GM19025 (cell line): ENCODE measurements at regions not wholly inside any gene's neighbourhood (a gene's known extent, or its start where the extent isn't known, plus 50 kb on each side); places are given as distances from the start of the nearest gene placed in this dataset.
"Not testable (repeated sequence)": the region's sequence is repeated elsewhere in the genome, so short reads cannot be mapped to it uniquely, and the experiment has no call there.

Experiments
- ATAC-seq: cut with Tn5 transposase; IDR thresholded peaks from one replicate; pipeline ENCODE4 v1.9.1; 2021; ENCODE audit warnings: mild to moderate bottlenecking, low read depth, moderate library complexity; ENCODE audit not compliant: unreplicated experiment

GRCh38 chr3:137198374-137198773 lies 240.6 kb downstream of the IL20RB start:
- ATAC-seq: not testable (repeated sequence)

GRCh38 chr3:137199678-137200077 lies 241.9 kb downstream of the IL20RB start:
- no peak for ATAC-seq

DNA sequence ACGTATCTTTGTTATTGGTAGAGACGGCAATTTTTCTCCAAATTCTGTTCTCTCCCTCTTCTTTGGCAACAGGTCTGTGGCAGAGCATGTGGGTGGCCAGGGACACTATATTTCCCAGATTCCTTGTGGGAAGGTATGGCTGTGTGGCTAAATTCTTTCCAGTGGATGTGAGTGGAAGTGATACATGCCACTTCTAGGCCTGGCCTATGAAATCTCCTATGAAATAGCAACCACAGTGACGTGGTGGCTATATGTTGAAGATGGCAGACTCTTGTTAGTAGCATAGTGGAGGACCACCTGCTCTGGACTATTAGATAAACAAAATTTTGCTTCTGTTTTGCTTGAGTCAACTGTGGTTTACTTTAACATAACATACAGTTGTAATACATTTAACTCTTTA lies 243.3 kb downstream of the IL20RB start:
- no peak for ATAC-seq

DNA sequence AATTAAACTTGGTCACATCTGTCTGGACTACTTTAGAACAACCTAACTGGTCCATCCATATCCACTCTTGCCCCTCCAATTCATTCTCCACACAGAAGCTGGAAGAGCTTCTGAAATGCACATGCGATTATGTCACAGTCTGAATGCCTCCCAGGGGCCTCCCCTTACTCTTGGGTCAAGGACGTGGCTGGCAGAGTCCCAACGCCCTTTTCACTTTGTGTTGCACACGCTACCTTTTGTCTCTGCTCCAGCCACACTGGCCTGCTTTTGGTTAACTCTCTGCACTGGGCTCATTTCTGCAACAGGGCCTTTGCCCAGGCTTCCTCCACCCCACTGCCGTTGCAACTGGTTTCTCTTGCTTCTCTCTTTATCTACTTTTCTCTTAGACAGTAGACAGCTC lies 245.2 kb downstream of the IL20RB start:
- ATAC-seq: no peak

GRCh38 chr3:137204409-137204808 lies 246.6 kb downstream of the IL20RB start:
- no peak for ATAC-seq

DNA sequence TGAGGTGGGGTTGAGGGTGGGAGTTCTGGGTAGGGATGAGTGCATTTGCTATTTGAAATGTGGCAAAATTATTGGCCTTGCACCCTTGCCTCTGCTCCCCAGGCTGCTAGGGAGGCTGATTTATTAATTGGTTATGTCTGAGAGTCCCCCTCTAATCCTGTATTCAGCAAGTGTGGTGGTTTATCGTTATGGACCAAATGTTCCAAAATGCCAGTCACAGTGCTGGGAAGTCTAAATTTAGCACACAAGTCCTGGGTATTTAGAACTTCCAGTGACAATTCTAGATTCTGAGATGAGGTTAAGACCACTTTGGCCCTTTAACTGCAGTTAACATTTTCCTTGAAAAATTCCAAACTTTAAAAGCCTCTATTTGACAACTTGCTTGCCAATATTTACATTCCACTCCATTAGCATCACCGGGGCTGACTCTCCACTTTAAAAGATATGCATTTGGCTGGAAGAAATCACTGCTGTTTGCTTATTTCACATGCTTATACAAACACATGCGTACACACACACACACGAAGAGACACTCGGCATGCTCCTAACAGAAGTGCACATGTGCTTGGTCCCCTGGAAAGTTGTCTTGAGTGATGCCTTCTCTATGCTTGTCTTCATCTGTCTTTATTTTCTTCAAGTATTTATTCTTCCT lies 247.7 kb downstream of the IL20RB start:
- no peak for ATAC-seq

DNA sequence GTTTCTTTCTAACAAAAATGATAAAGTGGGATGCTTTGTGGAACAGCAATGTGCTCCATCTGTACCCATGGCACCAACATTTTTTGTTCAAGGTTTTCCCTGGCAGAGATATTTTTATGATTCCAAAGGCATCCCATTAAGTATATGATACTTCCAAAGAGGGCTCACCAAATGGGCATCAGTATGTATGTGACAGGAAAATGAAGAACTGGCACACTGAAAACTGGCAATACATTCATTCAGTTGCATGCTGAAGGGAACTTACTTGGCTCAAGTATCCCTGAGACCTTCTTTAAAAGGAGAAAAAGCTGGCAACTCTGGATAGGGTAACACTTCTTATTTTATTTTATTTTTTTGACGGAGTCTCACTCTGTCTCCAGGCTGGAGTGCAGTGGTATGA lies 249.8 kb downstream of the IL20RB start:
- ATAC-seq: no peak

GRCh38 chr3:137217733-137218132 lies 259.9 kb downstream of the IL20RB start:
- no peak for ATAC-seq

- ATAC-seq: no peak
These were observed 262.1 kb downstream of the IL20RB start for GRCh38 chr3:137219801-137220445.

- ATAC-seq: no peak
These were observed 265.0 kb downstream of the IL20RB start for GRCh38 chr3:137222736-137223225.

- ATAC-seq: no peak
These were observed 266.7 kb downstream of the IL20RB start for GRCh38 chr3:137224464-137224863.

DNA sequence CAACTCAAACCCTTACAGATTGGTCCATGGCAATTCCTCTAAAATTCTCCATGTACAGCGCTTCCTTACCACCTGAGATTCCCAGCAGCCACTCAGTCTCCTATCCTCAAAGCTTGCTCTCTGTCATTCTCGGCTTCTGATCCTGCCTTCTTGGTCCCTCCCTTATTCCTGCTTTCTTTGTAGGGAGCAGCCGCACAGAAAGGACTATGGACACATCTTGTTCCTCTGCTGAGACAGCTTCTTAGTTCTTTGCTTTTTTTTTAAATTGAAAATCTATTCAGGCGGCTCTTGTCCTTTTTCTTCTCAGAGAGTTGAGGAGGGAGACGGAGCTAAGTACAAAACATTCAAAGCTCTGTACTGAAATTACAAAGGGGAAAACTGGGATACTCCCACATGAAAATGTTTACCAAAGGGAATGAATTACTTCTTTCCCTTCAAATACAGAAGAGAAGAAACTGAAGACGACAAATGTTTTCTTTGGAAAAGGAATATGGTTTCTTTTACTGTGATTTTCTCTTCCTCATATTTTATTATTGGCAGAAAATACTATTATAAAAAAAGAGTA lies 285.1 kb downstream of the IL20RB start:
- ATAC-seq: no peak

DNA sequence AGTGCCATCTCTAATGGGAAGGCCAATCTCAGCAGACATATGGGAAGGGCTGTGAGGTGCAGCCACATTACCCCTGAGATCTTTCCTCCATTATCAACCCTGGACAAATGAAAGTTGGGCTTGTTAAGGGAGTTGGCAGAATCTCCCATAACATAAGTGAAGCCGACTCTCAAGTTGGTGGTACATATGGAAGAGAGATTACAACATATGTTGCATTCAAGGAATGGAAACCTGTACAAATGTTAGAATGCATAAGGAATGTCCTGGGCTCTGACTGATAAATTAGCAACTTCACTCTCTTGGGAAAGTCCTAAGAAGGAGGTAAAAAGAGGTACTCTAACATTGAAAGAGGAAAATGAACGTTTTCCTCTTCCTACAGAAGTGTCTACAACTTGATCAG lies 288.7 kb downstream of the IL20RB start:
- no peak for ATAC-seq

DNA sequence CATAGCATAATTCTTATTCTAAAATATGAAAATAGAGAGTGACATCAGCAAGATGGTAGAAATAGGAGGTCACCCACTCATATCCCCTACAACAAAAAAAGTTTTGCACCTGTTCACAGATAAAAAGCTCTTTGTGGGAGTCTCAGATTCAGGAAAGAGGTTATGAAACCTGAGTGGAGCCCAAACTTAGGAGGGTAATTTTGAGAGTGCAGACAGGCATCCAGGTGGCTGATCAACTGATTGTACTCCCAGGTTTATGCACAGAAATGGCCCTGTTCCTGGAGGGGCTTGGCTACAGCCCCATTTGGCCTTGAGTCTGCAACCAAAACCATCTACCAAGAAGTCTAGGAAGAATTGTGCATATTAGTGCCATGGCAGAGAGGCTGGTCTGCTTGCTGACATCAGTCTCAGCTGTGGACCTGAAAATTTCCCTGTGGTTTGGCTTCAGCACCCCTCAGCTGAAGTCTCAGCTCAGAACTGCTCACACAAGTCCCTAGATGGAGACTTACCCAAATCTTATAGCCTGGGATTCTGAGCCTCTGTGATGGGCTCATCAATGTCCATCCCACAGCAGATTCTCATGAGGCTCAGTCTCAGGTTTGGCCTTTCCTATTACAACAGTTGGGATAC lies 291.6 kb downstream of the IL20RB start:
- no peak for ATAC-seq

DNA sequence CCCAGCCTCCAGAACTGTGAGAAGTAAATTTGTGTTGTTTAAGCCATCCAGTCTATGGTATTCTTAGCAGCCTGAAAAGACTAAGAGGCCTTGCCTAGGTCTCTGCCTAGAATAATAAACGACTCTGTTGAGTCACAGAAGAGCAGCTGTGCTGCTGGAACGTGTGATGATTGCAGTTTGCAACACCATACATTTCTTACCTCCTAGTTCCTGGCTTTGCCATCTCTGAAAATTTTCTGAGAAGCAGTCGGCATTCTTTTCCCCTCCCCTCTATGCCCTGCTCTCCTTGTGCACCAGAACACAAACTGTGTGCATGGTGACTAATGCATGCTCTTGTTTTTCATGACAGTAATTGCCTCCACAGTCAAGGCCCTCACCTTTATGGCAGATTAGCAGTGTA lies 301.3 kb downstream of the IL20RB start:
- no peak for ATAC-seq

- ATAC-seq: no peak
These were observed 301.9 kb downstream of the IL20RB start for GRCh38 chr3:137259701-137260100.

- no peak for ATAC-seq
These were observed 306.5 kb downstream of the IL20RB start for GRCh38 chr3:137264071-137264820.

DNA sequence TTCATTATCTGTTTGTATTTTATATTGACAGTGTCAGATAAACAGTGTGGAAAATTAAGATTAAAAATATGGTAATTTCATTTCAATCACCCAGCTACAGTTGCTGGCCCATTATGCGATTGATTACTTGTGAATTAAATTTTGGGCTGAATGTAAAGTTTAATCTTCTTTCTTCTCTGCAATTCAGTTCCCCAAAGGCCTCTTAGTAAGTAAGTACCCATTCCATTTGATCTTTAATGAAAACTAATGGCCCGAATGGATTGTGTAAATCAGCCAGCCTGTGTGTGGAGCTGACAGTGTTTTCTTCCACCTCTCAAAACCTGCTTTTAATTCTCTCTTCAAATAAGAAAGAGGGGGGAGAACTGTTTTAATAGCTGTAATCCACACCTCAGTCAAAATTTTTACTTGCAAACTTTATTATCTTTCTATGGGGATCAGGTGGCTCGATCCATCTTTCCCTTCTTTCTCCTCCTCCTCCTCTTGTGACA lies 307.1 kb downstream of the IL20RB start:
- ATAC-seq: no peak

GRCh38 chr3:137282871-137283270 lies 325.1 kb downstream of the IL20RB start:
- no peak for ATAC-seq

DNA sequence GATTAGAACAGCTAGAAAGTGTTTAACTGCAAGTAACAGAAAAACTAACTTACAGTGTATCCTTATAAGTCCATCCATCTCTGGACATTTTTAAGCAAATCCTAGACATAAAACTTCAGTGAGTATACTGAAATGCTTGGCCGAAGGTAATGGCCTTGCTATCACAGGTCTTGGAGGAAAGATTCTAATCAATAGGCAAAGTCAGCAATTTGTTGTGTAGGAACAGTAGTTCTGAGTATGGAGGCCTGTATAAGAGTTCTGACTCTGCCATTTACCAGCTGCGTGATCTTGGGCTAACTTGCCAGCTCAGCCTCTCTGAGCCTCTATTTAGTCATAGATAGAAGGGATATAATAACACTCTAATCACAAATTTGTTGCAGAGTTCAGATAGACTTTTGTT lies 328.1 kb downstream of the IL20RB start:
- ATAC-seq: no peak

DNA sequence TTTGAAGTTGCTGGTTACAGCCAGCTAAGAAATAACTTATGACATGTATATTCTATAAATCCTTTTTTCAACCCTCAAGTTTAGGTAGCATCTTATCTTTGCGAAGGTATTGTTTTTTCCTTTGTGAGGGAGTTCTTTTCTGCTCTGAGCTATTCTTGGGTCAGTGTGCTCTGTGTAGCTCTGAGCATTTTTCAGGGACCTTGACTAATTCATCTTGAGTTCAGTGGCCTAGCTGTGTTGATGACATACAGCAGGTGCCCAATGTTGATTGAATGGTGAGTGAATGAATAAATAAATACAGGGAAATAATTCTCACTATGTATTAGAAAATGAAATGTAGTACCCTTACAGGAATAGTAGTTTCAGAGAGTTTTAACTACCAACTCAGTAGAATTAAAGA lies 335.3 kb downstream of the IL20RB start:
- no peak for ATAC-seq
